SK-N-SH (cell line): ENCODE measurements at regions not wholly inside any gene's neighbourhood (a gene's known extent, or its start where the extent isn't known, plus 50 kb on each side); places are given as distances from the start of the nearest gene placed in this dataset.

Experiments used
- CTCF ChIA-PET: fragments of 300-600, 350-600 bp; formaldehyde crosslinking; extraction: SDS; loops from one replicate; lab custom pipeline; 2021; lab: Yijun Ruan, JAX
- POLR2A ChIA-PET: fragments of 350-600 bp; sonication (Branson Sonifier 250); formaldehyde crosslinking; extraction: SDS; loops from one replicate; lab custom pipeline; 2020; ENCODE audit warnings: antibody characterized with exemption, inconsistent platforms; lab: Yijun Ruan, JAX
- DNase-seq: peaks from one replicate; pipeline ENCODE4 v3.0.0; 2012
- H2AFZ ChIP-seq: fragments of 200-600 bp; sonication (generic); 2 replicates; pipeline ENCODE4 v1.8.1; 2016; ENCODE audit warnings: antibody characterized with exemption, mild to moderate bottlenecking, low read depth
- H3F3A ChIP-seq: fragments of 200-600 bp; sonication (generic); replicated peaks from 2 replicates; pipeline ENCODE3; 2016; ENCODE audit warnings: antibody characterized with exemption, mild to moderate bottlenecking; ENCODE audit not compliant: insufficient read depth
- H3K27ac ChIP-seq, 2 experiments: fragments of 200-500 bp in 1 of 2; fragments of 200-600 bp in 1 of 2; sonication (Bioruptor generic) in 1 of 2; sonication (generic), shearing (Covaris generic) in 1 of 2; 2 replicates each; pipeline versions ENCODE4 v1.5.1 to v1.6.1; 2014 to 2016; ENCODE audit warnings: low read depth in 2 of 2, inconsistent platforms in 1 of 2, low read length in 1 of 2, mild to moderate bottlenecking in 1 of 2, mixed read lengths in 1 of 2
- H3K27me3 ChIP-seq: fragments of 200-600 bp; sonication (generic), shearing (Covaris generic); 2 replicates; pipeline ENCODE4 v1.6.1; 2016; ENCODE audit warnings: mixed run types; ENCODE audit not compliant: insufficient read depth
- H3K36me3 ChIP-seq, 2 experiments: fragments of 200-500 bp in 1 of 2; fragments of 200-600 bp in 1 of 2; sonication (Bioruptor generic) in 1 of 2; sonication (generic) in 1 of 2; replicated peaks in 1 of 2; 2 replicates each; pipeline versions ENCODE3 to v1.5.1; 2014 to 2016; ENCODE audit warnings: low read length in 1 of 2, mild to moderate bottlenecking in 1 of 2; ENCODE audit not compliant: insufficient read depth in 2 of 2, control insufficient read depth in 1 of 2
- H3K4me1 ChIP-seq, 2 experiments: fragments of 200-500 bp in 1 of 2; fragments of 200-600 bp in 1 of 2; sonication (Bioruptor generic) in 1 of 2; sonication (generic), shearing (Covaris generic) in 1 of 2; 2 replicates each; pipeline versions ENCODE4 v1.5.1 to v1.6.1; 2014 to 2016; ENCODE audit warnings: low read depth in 1 of 2, low read length in 1 of 2, mixed run types in 1 of 2; ENCODE audit not compliant: insufficient read depth in 2 of 2, control insufficient read depth in 1 of 2
- H3K4me2 ChIP-seq: fragments of 200-600 bp; sonication (generic), shearing (Covaris generic); 2 replicates; pipeline ENCODE4 v1.6.1; 2017; ENCODE audit warnings: mixed run types
- H3K4me3 ChIP-seq, 2 experiments: fragments of 200-500 bp in 1 of 2; fragments of 200-600 bp in 1 of 2; sonication (Bioruptor generic) in 1 of 2; sonication (generic), shearing (Covaris generic) in 1 of 2; 2 replicates each; pipeline versions ENCODE4 v1.5.1 to v1.8.1; 2014 to 2016; ENCODE audit warnings: low read depth in 2 of 2, inconsistent platforms in 1 of 2, low read length in 1 of 2, mild to moderate bottlenecking in 1 of 2, mixed read lengths in 1 of 2, moderate library complexity in 1 of 2
- H3K79me2 ChIP-seq: fragments of 200-600 bp; sonication (generic); 2 replicates; pipeline ENCODE4 v1.8.1; 2017; ENCODE audit warnings: mild to moderate bottlenecking; ENCODE audit not compliant: insufficient read depth
- H3K9ac ChIP-seq: fragments of 200-600 bp; sonication (generic); 2 replicates; pipeline ENCODE4 v1.6.1; 2017; ENCODE audit warnings: mixed run types
- H3K9me2 ChIP-seq: fragments of 200-600 bp; sonication (generic); 2 replicates; pipeline ENCODE4 v1.6.1; 2017; ENCODE audit warnings: mixed run types
- H3K9me3 ChIP-seq: fragments of 200-600 bp; sonication (generic); 2 replicates; pipeline ENCODE4 v1.6.1; 2017; ENCODE audit warnings: mixed run types, mild to moderate bottlenecking, moderate library complexity
- H4K20me1 ChIP-seq: fragments of 200-600 bp; sonication (generic); 2 replicates; pipeline ENCODE4 v1.6.1; 2017; ENCODE audit warnings: mild to moderate bottlenecking, mixed run types; ENCODE audit not compliant: insufficient read depth
- CTCF ChIP-seq: fragments of 200-600 bp; sonication (generic); IDR thresholded peaks from 2 replicates; pipeline ENCODE4 v1.6.1; 2017; ENCODE audit warnings: antibody characterized with exemption, mild to moderate bottlenecking, moderate library complexity
- ELF1 ChIP-seq: IDR thresholded peaks from 2 replicates; pipeline ENCODE4 v1.4.0; 2012
- EP300 ChIP-seq, 2 experiments: IDR thresholded peaks; 2 replicates each; pipeline versions ENCODE4 v1.4.0 to v1.6.1; 2012; ENCODE audit warnings: borderline replicate concordance in 1 of 2, low read depth in 1 of 2, low read length in 1 of 2
- GATA2 ChIP-seq: sonication (generic); formaldehyde crosslinking; IDR thresholded peaks from 2 replicates; pipeline ENCODE4 v1.5.0; 2020; ENCODE audit warnings: mild to moderate bottlenecking, missing genetic modification reagents
- IRF3 ChIP-seq: fragments of 150-350 bp; IDR thresholded peaks from 2 replicates; pipeline ENCODE4 v1.6.1; 2016; ENCODE audit warnings: mild to moderate bottlenecking, low read depth, low read length
- JUND ChIP-seq: IDR thresholded peaks from 2 replicates; pipeline ENCODE4 v1.4.0; 2012
- MEF2A ChIP-seq: IDR thresholded peaks from 2 replicates; pipeline ENCODE4 v1.4.0; 2012; ENCODE audit warnings: low read depth, borderline replicate concordance
- NFIC ChIP-seq: IDR thresholded peaks from 2 replicates; pipeline ENCODE4 v1.4.0; 2012; ENCODE audit warnings: borderline replicate concordance
- RAD21 ChIP-seq: IDR thresholded peaks from 2 replicates; pipeline ENCODE4 v1.6.1; 2012; ENCODE audit warnings: mild to moderate bottlenecking, low read length
- RXRA ChIP-seq: IDR thresholded peaks from 2 replicates; pipeline ENCODE4 v1.4.0; 2012; ENCODE audit warnings: low read depth, mild to moderate bottlenecking, borderline replicate concordance
- TAF1 ChIP-seq: IDR thresholded peaks from 2 replicates; pipeline ENCODE4 v1.6.1; 2012; ENCODE audit warnings: low read depth, mild to moderate bottlenecking, low read length, moderate library complexity, borderline replicate concordance
- TEAD4 ChIP-seq: IDR thresholded peaks from 2 replicates; pipeline ENCODE4 v1.4.0; 2012; ENCODE audit warnings: mild to moderate bottlenecking, borderline replicate concordance; ENCODE audit not compliant: insufficient read depth
- WGBS: methylation state at CpG from one replicate; pipeline ENCODE4 v1.1.6; 2017; ENCODE audit warnings: low lambda C conversion rate; 5-methylcytosine and 5-hydroxymethylcytosine counted together
- TF ChIP-seq, protein P1 (sequence below): fragments of 150-350 bp; IDR thresholded peaks from 2 replicates; pipeline ENCODE4 v1.6.1; 2017; ENCODE audit warnings: antibody characterized with exemption, low read length, low read depth, borderline replicate concordance
- TF ChIP-seq, protein P2 (sequence below): IDR thresholded peaks from 2 replicates; pipeline ENCODE4; 2012
- TF ChIP-seq, protein P3 (sequence below): IDR thresholded peaks from 2 replicates; pipeline ENCODE4 v1.6.1; 2012; ENCODE audit warnings: mild to moderate bottlenecking, low read depth, low read length, moderate library complexity

GRCh38 chr2:66772618-66773017, 337.7 kb downstream of the MEIS1 start:
- H3K27me3 ChIP-seq: no peaks in the 10 kb centered on the region
- DNase-seq: no peak
- no peaks in the 10 kb centered on the region for H3K79me2 ChIP-seq
- no peak overlapping the region for H2AFZ ChIP-seq
- no peaks in the 10 kb centered on the region for H3F3A ChIP-seq
- ChIA-PET CTCF (interaction anchor here (1.0 kb wide), 1 partner anchor 678 kb away, joined by 3 read pairs; no protein-coding TSS in a partner anchor), POLR2A (no interaction called here)
- H3K9me3 ChIP-seq: no peaks in the 10 kb centered on the region
- 89% methylated on average over 1 of the region's 1 CpG for WGBS
- no peaks in the 10 kb centered on the region for H3K9me2 ChIP-seq
- H3K4me1 ChIP-seq: peaks cover 0 to 4% of the 10 kb centered on the region in 2 experiments; a peak in 2 of 4 replicates
- no peaks in the 10 kb centered on the region for H4K20me1 ChIP-seq
- no peak overlapping the region for H3K27ac ChIP-seq
- no peak overlapping the region for H3K4me2 ChIP-seq
- no peaks in the 10 kb centered on the region for H3K36me3 ChIP-seq
- no peak overlapping the region for H3K9ac ChIP-seq
- no peak for TF ChIP-seq TAF1
- TF ChIP-seq CTCF: no peak
- no peak for TF ChIP-seq IRF3
- TF ChIP-seq GATA2 (CRISPR knock-in tag): no peak
- no peak for TF ChIP-seq JUND
- TF ChIP-seq RXRA: no peak
- H3K4me3 ChIP-seq: no peak overlapping the region

DNA sequence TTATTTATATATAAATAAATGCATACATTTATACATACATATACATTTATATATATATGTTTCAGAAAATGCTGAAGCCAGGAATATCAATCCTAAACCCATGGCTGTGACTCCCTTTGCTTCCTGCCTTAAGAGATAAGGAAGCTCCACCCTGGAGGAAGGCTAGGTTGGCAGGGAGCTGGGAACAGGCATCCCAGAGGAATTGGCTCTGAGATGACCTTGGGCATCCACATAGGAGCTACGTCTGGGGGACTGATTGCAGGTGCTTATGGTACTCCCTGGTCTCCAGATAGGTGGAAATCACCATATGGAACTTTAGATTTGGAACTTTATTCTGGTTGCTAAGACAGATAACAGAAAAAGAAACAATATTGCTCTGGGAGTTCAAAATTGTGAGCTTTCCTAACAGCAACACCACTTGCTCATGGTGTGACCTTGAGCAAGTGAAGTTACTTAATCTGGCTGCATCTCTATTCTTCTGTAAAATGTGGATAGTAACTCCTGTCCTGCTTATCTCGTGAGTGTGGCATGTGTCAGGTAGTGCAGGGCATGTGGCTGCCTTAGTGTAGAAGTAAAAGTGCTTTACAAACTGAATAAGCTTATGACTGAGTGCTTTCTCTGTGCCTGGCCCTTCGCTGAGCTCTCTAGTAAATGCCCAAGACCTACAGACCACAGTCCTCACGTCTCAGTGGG, 341.0 kb downstream of the MEIS1 start:
- Histone ChIP-seq H3F3A (no peaks in the 10 kb centered on the region), H2AFZ (no peak overlapping the region), H3K4me2 (no peak overlapping the region), H3K27ac (no peak overlapping the region), H3K4me3 (no peak overlapping the region), H3K27me3 (no peaks in the 10 kb centered on the region), H3K36me3 (no peaks in the 10 kb centered on the region), H3K9ac (no peak overlapping the region), H4K20me1 (no peaks in the 10 kb centered on the region), H3K4me1 (no peaks in the 10 kb centered on the region; a peak in 2 of 4 replicates), H3K9me2 (no peaks in the 10 kb centered on the region), H3K9me3 (no peaks in the 10 kb centered on the region), H3K79me2 (no peaks in the 10 kb centered on the region)
- TF ChIP-seq MEF2A (no peak), RAD21 (no peak), ELF1 (no peak), IRF3 (no peak), JUND (no peak), EP300 (IDR thresholded peaks at IDR 0.05; ENCODE audit: borderline replicate concordance in 1 of 2, low read depth in 1 of 2, low read length in 1 of 2) (no peak), TEAD4 (no peak), NFIC (no peak), RXRA (no peak)
- TF ChIP-seq, protein P1, sequence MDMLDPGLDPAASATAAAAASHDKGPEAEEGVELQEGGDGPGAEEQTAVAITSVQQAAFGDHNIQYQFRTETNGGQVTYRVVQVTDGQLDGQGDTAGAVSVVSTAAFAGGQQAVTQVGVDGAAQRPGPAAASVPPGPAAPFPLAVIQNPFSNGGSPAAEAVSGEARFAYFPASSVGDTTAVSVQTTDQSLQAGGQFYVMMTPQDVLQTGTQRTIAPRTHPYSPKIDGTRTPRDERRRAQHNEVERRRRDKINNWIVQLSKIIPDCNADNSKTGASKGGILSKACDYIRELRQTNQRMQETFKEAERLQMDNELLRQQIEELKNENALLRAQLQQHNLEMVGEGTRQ: no peak
- TF ChIP-seq, protein P2, sequence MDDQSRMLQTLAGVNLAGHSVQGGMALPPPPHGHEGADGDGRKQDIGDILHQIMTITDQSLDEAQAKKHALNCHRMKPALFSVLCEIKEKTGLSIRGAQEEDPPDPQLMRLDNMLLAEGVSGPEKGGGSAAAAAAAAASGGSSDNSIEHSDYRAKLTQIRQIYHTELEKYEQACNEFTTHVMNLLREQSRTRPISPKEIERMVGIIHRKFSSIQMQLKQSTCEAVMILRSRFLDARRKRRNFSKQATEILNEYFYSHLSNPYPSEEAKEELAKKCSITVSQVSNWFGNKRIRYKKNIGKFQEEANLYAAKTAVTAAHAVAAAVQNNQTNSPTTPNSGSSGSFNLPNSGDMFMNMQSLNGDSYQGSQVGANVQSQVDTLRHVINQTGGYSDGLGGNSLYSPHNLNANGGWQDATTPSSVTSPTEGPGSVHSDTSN: no peak
- TF ChIP-seq, protein P3, sequence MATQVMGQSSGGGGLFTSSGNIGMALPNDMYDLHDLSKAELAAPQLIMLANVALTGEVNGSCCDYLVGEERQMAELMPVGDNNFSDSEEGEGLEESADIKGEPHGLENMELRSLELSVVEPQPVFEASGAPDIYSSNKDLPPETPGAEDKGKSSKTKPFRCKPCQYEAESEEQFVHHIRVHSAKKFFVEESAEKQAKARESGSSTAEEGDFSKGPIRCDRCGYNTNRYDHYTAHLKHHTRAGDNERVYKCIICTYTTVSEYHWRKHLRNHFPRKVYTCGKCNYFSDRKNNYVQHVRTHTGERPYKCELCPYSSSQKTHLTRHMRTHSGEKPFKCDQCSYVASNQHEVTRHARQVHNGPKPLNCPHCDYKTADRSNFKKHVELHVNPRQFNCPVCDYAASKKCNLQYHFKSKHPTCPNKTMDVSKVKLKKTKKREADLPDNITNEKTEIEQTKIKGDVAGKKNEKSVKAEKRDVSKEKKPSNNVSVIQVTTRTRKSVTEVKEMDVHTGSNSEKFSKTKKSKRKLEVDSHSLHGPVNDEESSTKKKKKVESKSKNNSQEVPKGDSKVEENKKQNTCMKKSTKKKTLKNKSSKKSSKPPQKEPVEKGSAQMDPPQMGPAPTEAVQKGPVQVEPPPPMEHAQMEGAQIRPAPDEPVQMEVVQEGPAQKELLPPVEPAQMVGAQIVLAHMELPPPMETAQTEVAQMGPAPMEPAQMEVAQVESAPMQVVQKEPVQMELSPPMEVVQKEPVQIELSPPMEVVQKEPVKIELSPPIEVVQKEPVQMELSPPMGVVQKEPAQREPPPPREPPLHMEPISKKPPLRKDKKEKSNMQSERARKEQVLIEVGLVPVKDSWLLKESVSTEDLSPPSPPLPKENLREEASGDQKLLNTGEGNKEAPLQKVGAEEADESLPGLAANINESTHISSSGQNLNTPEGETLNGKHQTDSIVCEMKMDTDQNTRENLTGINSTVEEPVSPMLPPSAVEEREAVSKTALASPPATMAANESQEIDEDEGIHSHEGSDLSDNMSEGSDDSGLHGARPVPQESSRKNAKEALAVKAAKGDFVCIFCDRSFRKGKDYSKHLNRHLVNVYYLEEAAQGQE: no peak
- ChIA-PET POLR2A (no interaction called here), CTCF (no interaction called here)
- no peak for DNase-seq
- WGBS: 38% methylated on average over 4 of the region's 4 CpGs
